Ovary (tissue), 7 donors: ENCODE measurements at regions not wholly inside any gene's neighbourhood (a gene's known extent, or its start where the extent isn't known, plus 50 kb on each side); places are given as distances from the start of the nearest gene placed in this dataset.

ENCODE experiments used
- DNase-seq, 5 donors: peaks; one replicate each; pipeline ENCODE4 v3.0.0-alpha.2; 2019 to 2020
- H3K27ac ChIP-seq, 2 donors: fragments of 200-600 bp; one replicate each; pipeline versions ENCODE4 v1.5.1 to v1.8.0; 2019 to 2022
- H3K27me3 ChIP-seq: fragments of 200-600 bp; one replicate; pipeline ENCODE4 v1.8.0; 2022
- H3K36me3 ChIP-seq: fragments of 200-600 bp; sonication (generic); one replicate; pipeline ENCODE4 v1.5.1; 2019
- H3K4me1 ChIP-seq: one replicate; pipeline ENCODE4 v1.8.1; 2013; ENCODE audit warnings: mild to moderate bottlenecking, moderate library complexity; ENCODE audit not compliant: insufficient read depth
- H3K4me3 ChIP-seq: fragments of 200-600 bp; sonication (generic); one replicate; pipeline ENCODE4 v1.5.1; 2017
- H3K9me3 ChIP-seq, 2 donors: fragments of 200-600 bp in 1 of 2; sonication (generic) in 1 of 2; one replicate each; pipeline versions ENCODE4 v1.5.1 to v1.8.1; 2013 to 2019; ENCODE audit warnings: mild to moderate bottlenecking in 1 of 2, moderate library complexity in 1 of 2
- EP300 ChIP-seq: sonication (generic); formaldehyde crosslinking; IDR thresholded peaks from one replicate; pipeline ENCODE4 v1.6.1; 2017; ENCODE audit warnings: antibody characterized with exemption
- POLR2A ChIP-seq: fragments of 450-650 bp; IDR thresholded peaks from one replicate; pipeline ENCODE4 v1.6.1; 2017; ENCODE audit warnings: antibody characterized with exemption, mild to moderate bottlenecking, moderate library complexity
- WGBS, 3 donors: extraction: QIAGEN DNeasy Blood & Tissue Kit in 1 of 3; methylation state at CpG; one replicate each; pipeline versions ENCODE4 v1.1.5 to v1.1.7; 2013 to 2017; 5-methylcytosine and 5-hydroxymethylcytosine counted together
- intact Hi-C, 4 donors: fragments of 100-400 bp; cut with DNase I; formaldehyde crosslinking; loops; one replicate each; pipeline versions ENCODE4 v1.11.0 to v1.15.1; 2022 to 2023
- TF ChIP-seq, protein P1 (sequence below), 3 donors: fragments of 450-650 bp in 2 of 3; fragments of 200-600 bp in 1 of 3; IDR thresholded peaks; one replicate each; pipeline versions ENCODE4 v1.5.1 to v1.8.0; 2016 to 2022; ENCODE audit warnings: antibody characterized with exemption in 3 of 3, mild to moderate bottlenecking in 1 of 3
- donor health status: DM: no; HTN: no; CAD: no; lungs with moderate emphysema.
- donor health status: DM: no; HTN: no; CAD: no.
- donor health status: Bipolar disorder and iron deficiency.
- donor health status: DM: no; HTN: no; CAD: no.
- donor health status: DM: yes; HTN: yes; CAD: no.

- Histone ChIP-seq H3K27ac (no peak overlapping the region), H3K4me3 (no peak overlapping the region), H3K36me3 (no peaks in the 10 kb centered on the region), H3K4me1 (no peaks in the 10 kb centered on the region), H3K27me3 (no peaks in the 10 kb centered on the region), H3K9me3 (no peaks in the 10 kb centered on the region)
- no peak for TF ChIP-seq EP300
- no peak for TF ChIP-seq POLR2A
- TF ChIP-seq, protein P1, sequence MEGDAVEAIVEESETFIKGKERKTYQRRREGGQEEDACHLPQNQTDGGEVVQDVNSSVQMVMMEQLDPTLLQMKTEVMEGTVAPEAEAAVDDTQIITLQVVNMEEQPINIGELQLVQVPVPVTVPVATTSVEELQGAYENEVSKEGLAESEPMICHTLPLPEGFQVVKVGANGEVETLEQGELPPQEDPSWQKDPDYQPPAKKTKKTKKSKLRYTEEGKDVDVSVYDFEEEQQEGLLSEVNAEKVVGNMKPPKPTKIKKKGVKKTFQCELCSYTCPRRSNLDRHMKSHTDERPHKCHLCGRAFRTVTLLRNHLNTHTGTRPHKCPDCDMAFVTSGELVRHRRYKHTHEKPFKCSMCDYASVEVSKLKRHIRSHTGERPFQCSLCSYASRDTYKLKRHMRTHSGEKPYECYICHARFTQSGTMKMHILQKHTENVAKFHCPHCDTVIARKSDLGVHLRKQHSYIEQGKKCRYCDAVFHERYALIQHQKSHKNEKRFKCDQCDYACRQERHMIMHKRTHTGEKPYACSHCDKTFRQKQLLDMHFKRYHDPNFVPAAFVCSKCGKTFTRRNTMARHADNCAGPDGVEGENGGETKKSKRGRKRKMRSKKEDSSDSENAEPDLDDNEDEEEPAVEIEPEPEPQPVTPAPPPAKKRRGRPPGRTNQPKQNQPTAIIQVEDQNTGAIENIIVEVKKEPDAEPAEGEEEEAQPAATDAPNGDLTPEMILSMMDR (IDR thresholded peaks at IDR 0.05): no peak
- intact Hi-C loops: no loop called here
- WGBS, 3 donors: 27 to 41% (median 36%) methylated on average over 4 of the region's 4 CpGs
- DNase-seq: no peak
These were observed 82.6 kb upstream of the POU1F1 start for GRCh38 chr3:87359025-87359424.

GRCh38 chr3:87358066-87358465 lies 81.7 kb upstream of the POU1F1 start:
- Histone ChIP-seq H3K27ac (no peak overlapping the region), H3K4me3 (no peak overlapping the region), H3K27me3 (no peaks in the 10 kb centered on the region), H3K4me1 (no peaks in the 10 kb centered on the region), H3K36me3 (no peaks in the 10 kb centered on the region), H3K9me3 (no peaks in the 10 kb centered on the region)
- intact Hi-C loops: no loop called here
- WGBS, 3 donors: 78 to 83% (median 80%) methylated on average over 2 of the region's 2 CpGs
- DNase-seq: no peak
- no peak for TF ChIP-seq POLR2A
- TF ChIP-seq, protein P1 (IDR thresholded peaks at IDR 0.05): no peak
- no peak for TF ChIP-seq EP300

GRCh38 chr3:87354398-87354797 lies 78.0 kb upstream of the POU1F1 start:
- Histone ChIP-seq H3K27ac (no peak overlapping the region), H3K4me1 (no peaks in the 10 kb centered on the region), H3K4me3 (no peak overlapping the region), H3K9me3 (no peaks in the 10 kb centered on the region), H3K27me3 (no peaks in the 10 kb centered on the region), H3K36me3 (no peaks in the 10 kb centered on the region)
- intact Hi-C loops: no loop called here
- no peak for TF ChIP-seq POLR2A
- TF ChIP-seq, protein P1 (IDR thresholded peaks at IDR 0.05): no peak
- no peak for TF ChIP-seq EP300
- DNase-seq: no peak

- intact Hi-C loops: no loop called here
- H3K4me1 ChIP-seq: no peaks in the 10 kb centered on the region
- no peak overlapping the region for H3K27ac ChIP-seq
- no peaks in the 10 kb centered on the region for H3K36me3 ChIP-seq
- no peaks in the 10 kb centered on the region for H3K27me3 ChIP-seq
- H3K4me3 ChIP-seq: no peak overlapping the region
- 88 to 93% (median 91%) methylated on average over 1 of the region's 1 CpG for WGBS, 3 donors
- no peaks in the 10 kb centered on the region for H3K9me3 ChIP-seq
- TF ChIP-seq, protein P1 (IDR thresholded peaks at IDR 0.05): no peak
- no peak for TF ChIP-seq EP300
- TF ChIP-seq POLR2A: no peak
- DNase-seq: no peak
These were observed 75.6 kb upstream of the POU1F1 start for GRCh38 chr3:87351937-87352336.
